ENCODE measurements at regions not wholly inside any gene's neighbourhood (a gene's known extent, or its start where the extent isn't known, plus 50 kb on each side); places are given as distances from the start of the nearest gene placed in this dataset.
A peak's percentile ranks its signal among the peaks of the same experiment; 100 is the strongest.

DNA sequence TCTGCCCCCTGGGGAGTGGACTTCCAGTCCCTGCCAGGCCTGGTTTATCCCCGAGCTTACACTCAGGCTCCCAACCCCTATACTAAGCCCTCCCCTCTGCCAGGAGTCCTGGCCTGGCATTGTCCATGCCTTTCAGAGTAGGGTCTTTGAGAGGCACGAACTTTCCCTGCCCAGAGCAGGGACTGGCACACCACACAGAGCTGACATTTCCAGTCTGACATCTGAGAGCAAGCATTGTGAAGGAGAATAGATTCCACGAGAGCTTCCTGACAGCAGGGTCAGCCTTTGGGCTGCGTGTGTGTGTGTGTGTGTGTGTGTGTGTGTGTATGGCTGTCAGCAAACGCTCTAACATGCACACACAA lies 59.5 kb upstream of the LAPTM5 start:
- ATAC-seq (no peak), FAIRE-seq (no peak), DNase-seq (ENCODE audit: low spot score) (no peak)
- in situ Hi-C loops (cut with HindIII; ENCODE audit: extremely low pct_ligation_motif_present, low pct_unique_long_range_greater_than_20kb) (no loop called here), intact Hi-C loops (cut with micrococcal nuclease; ENCODE audit: unreplicated experiment) (no loop called here)
- H2AFZ ChIP-seq (ENCODE audit: low read length): no peak overlapping the region
- no peaks in the 10 kb centered on the region for H3K9me3 ChIP-seq (ENCODE audit: low read length)
- H3K27me3 ChIP-seq (ENCODE audit: control insufficient read depth in 1 of 2, insufficient read depth in 2 of 2, low read length in 2 of 2): peaks cover 3 to 56% of the 10 kb centered on the region in 2 experiments
- H3K27ac ChIP-seq (ENCODE audit: extremely low read length, insufficient read depth, low read length): no peak overlapping the region
- CTCF ChIA-PET (ENCODE audit: low intra/inter-chr PET ratio, low total read pairs): no interaction called here
- no peaks in the 10 kb centered on the region for H3K36me3 ChIP-seq (replicated peaks in 1 of 2; ENCODE audit: control insufficient read depth in 1 of 2, insufficient read depth in 2 of 2, low read length in 2 of 2)
- no peaks in the 10 kb centered on the region for H3K79me2 ChIP-seq (ENCODE audit: insufficient read depth, low read length)
- H3K9ac ChIP-seq (ENCODE audit: insufficient read depth, low read depth, low read length): no peak overlapping the region
- H3K4me2 ChIP-seq (ENCODE audit: low read depth, low read length): no peak overlapping the region
- no peaks in the 10 kb centered on the region; the same call in 1 of the 2 replicates for H4K20me1 ChIP-seq (ENCODE audit: insufficient read depth, low read length)
- POLR2A ChIA-PET: no interaction called here
- WGBS (ENCODE audit: low lambda C conversion rate): 0% methylated on average over 1 of the region's 5 CpGs
- H3K4me1 ChIP-seq (ENCODE audit: insufficient read depth, low read length): peaks cover 8% of the 10 kb centered on the region
- TF ChIP-seq, protein P1, sequence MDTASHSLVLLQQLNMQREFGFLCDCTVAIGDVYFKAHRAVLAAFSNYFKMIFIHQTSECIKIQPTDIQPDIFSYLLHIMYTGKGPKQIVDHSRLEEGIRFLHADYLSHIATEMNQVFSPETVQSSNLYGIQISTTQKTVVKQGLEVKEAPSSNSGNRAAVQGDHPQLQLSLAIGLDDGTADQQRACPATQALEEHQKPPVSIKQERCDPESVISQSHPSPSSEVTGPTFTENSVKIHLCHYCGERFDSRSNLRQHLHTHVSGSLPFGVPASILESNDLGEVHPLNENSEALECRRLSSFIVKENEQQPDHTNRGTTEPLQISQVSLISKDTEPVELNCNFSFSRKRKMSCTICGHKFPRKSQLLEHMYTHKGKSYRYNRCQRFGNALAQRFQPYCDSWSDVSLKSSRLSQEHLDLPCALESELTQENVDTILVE (CRISPR knock-in tag; IDR thresholded peaks at IDR 0.05): no peak
- BruUV-seq (replicated peaks): no TSS peak
- no peak overlapping the region for H3K4me3 ChIP-seq (replicated peaks in 1 of 3; ENCODE audit: insufficient read depth in 1 of 3, low read depth in 2 of 3, low read length in 3 of 3)

DNA sequence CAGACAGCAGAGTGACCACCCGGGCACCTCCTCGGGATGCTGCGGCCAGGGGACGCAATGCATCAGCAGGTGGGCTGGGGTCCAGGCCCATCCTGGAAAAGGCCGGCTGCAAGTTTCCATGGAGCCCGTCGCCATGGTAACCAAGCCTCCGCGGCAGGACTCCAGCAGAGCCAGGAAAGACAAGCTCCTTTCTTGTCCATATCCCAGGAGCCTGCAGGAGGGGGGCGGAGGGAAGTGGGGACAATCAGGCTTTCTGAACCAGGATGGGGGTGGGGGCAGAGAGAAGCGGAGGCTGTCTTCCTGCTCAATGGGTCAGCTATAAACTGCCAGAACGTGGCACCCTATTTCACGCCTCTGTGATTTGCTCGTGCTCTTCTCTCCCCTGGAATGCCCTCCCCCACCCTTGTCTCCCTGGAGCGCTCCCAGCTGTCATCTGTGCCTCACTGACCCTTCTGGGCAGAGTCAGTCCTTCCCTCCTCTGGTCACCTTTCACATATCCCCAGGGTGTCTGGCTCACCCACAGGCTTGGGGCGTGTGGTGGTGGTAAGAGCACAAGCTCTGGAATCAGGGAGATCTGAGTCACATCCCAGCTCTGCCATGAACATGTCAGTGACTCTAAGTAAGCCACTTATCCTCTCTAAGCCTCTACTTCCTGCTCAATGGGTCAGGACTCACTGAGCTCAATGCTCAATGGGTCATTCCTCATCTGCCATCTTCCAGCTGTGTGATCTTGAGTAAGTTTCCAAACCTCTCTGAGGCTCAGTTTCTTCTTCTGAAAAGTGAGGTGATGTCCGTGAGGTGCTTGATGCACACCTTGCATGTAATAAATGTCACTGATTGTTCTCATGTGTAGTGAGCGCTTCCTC lies 58.9 kb upstream of the LAPTM5 start:
- ChIA-PET POLR2A (no interaction called here), CTCF (ENCODE audit: low intra/inter-chr PET ratio, low total read pairs) (no interaction called here)
- H3K27me3 ChIP-seq (ENCODE audit: control insufficient read depth in 1 of 2, insufficient read depth in 2 of 2, low read length in 2 of 2): peaks cover 3 to 56% of the 10 kb centered on the region in 2 experiments
- no peak overlapping the region for H3K4me3 ChIP-seq (replicated peaks in 1 of 3; ENCODE audit: insufficient read depth in 1 of 3, low read depth in 2 of 3, low read length in 3 of 3)
- no peak overlapping the region for H2AFZ ChIP-seq (ENCODE audit: low read length)
- no peak for FAIRE-seq
- H3K79me2 ChIP-seq (ENCODE audit: insufficient read depth, low read length): no peaks in the 10 kb centered on the region
- H3K27ac ChIP-seq (ENCODE audit: extremely low read length, insufficient read depth, low read length): no peak overlapping the region
- no peaks in the 10 kb centered on the region for H3K9me3 ChIP-seq (ENCODE audit: low read length)
- H3K4me2 ChIP-seq (ENCODE audit: low read depth, low read length): no peak overlapping the region
- in situ Hi-C loops (cut with HindIII; ENCODE audit: extremely low pct_ligation_motif_present, low pct_unique_long_range_greater_than_20kb) (no loop called here), intact Hi-C loops (cut with micrococcal nuclease; ENCODE audit: unreplicated experiment) (no loop called here)
- DNase-seq (ENCODE audit: low spot score): no peak
- H3K4me1 ChIP-seq (ENCODE audit: insufficient read depth, low read length): peaks cover 2% of the 10 kb centered on the region
- no TSS peak for BruUV-seq (replicated peaks)
- no peak overlapping the region for H3K9ac ChIP-seq (ENCODE audit: insufficient read depth, low read depth, low read length)
- no peaks in the 10 kb centered on the region for H3K36me3 ChIP-seq (replicated peaks in 1 of 2; ENCODE audit: control insufficient read depth in 1 of 2, insufficient read depth in 2 of 2, low read length in 2 of 2)
- ATAC-seq: no peak
- TF ChIP-seq RFX1 (IDR thresholded peaks at IDR 0.05) (peak; percentile 45), AGO1 (IDR thresholded peaks at IDR 0.05; ENCODE audit: low read depth, low read length, poor library complexity, severe bottlenecking) (no peak), SP1 (IDR thresholded peaks at IDR 0.05) (no peak), SP1 (CRISPR knock-in tag; IDR thresholded peaks at IDR 0.05) (no peak), ZNF678 (CRISPR knock-in tag; IDR thresholded peaks at IDR 0.05) (no peak), MBNL3 (CRISPR knock-in tag; conservative IDR thresholded peaks at IDR 0.05) (no peak), RFX3 (CRISPR knock-in tag; IDR thresholded peaks at IDR 0.05) (peak; percentile 40; the same call in 1 of the 2 replicates)
- no peaks in the 10 kb centered on the region; the same call in 1 of the 2 replicates for H4K20me1 ChIP-seq (ENCODE audit: insufficient read depth, low read length)
- WGBS (ENCODE audit: low lambda C conversion rate): 16% methylated on average over 16 of the region's 18 CpGs

All from HepG2 (cell line).